IMR-90 (cell line): ENCODE measurements at regions not wholly inside any gene's neighbourhood (a gene's known extent, or its start where the extent isn't known, plus 50 kb on each side); places are given as distances from the start of the nearest gene placed in this dataset.

ENCODE experiments used
- ATAC-seq: fragments of 200-7000 bp; cut with Tn5 transposase; 2 replicates; pipeline ENCODE4 v1.9.1; 2020; ENCODE audit warnings: low read depth, mild to moderate bottlenecking, moderate library complexity
- BruUV-seq: library from RNA; stranded (reverse); fragments of 400-500 nt; replicated peaks from 2 replicates; lab custom pipeline; 2021; lab: Mats Ljungman, UMichigan
- CTCF ChIA-PET: fragments of 300-600 bp; formaldehyde crosslinking; extraction: SDS; loops from one replicate; lab custom pipeline; 2021; ENCODE audit warnings: antibody characterized with exemption; lab: Yijun Ruan, JAX
- POLR2A ChIA-PET: fragments of 300-600 bp; sonication (Branson Sonifier 250); formaldehyde crosslinking; loops from one replicate; lab custom pipeline; 2022; ENCODE audit warnings: antibody characterized with exemption; ENCODE audit not compliant: unreplicated experiment; lab: Charles Lee
- DNase-seq: peaks from one replicate; pipeline ENCODE4 v3.0.0; 2013
- H2AFZ ChIP-seq: replicated peaks from 2 replicates; pipeline ENCODE3; 2013; ENCODE audit warnings: low read length, mild to moderate bottlenecking; ENCODE audit not compliant: poor library complexity
- H2AK5ac ChIP-seq: 2 replicates; pipeline ENCODE4 v1.6.1; 2013; ENCODE audit warnings: low read depth, low read length, inconsistent platforms
- H2AK9ac ChIP-seq: replicated peaks from 2 replicates; pipeline ENCODE3; 2013; ENCODE audit warnings: mild to moderate bottlenecking, low read depth, low read length, moderate library complexity; ENCODE audit not compliant: poor library complexity
- H2BK120ac ChIP-seq: 2 replicates; pipeline ENCODE4 v1.6.1; 2013; ENCODE audit warnings: low read depth, low read length, inconsistent platforms
- H2BK15ac ChIP-seq: 3 replicates; pipeline ENCODE4 v1.6.1; 2013; ENCODE audit warnings: low read depth, low read length, inconsistent platforms
- H2BK20ac ChIP-seq: 2 replicates; pipeline ENCODE4 v1.6.1; 2013; ENCODE audit warnings: low read depth, mild to moderate bottlenecking, inconsistent platforms, low read length, moderate library complexity
- H2BK5ac ChIP-seq: 2 replicates; pipeline ENCODE4 v1.6.1; 2013; ENCODE audit warnings: mild to moderate bottlenecking, low read depth, low read length, inconsistent platforms; ENCODE audit not compliant: poor library complexity, severe bottlenecking
- H3K14ac ChIP-seq: replicated peaks from 2 replicates; pipeline ENCODE4 v1.6.1; 2013; ENCODE audit warnings: low read depth, low read length, inconsistent platforms
- H3K18ac ChIP-seq: 2 replicates; pipeline ENCODE4 v1.6.1; 2013; ENCODE audit warnings: low read depth, low read length, control low read depth
- H3K23ac ChIP-seq: 2 replicates; pipeline ENCODE4 v1.6.1; 2013; ENCODE audit warnings: low read depth, low read length, inconsistent platforms
- H3K27ac ChIP-seq: 2 replicates; pipeline ENCODE4 v1.5.1; 2013; ENCODE audit warnings: mild to moderate bottlenecking, control low read depth, low read length; ENCODE audit not compliant: insufficient read depth
- H3K27me3 ChIP-seq: 2 replicates; pipeline ENCODE4 v1.6.1; 2013; ENCODE audit warnings: low read length; ENCODE audit not compliant: control insufficient read depth, insufficient read depth
- H3K36me3 ChIP-seq: 2 replicates; pipeline ENCODE4 v1.6.1; 2013; ENCODE audit warnings: low read length, mixed read lengths; ENCODE audit not compliant: control insufficient read depth, insufficient read depth
- H3K4ac ChIP-seq: 2 replicates; pipeline ENCODE4 v1.6.1; 2013; ENCODE audit warnings: low read depth, low read length, inconsistent platforms
- H3K4me1 ChIP-seq: 2 replicates; pipeline ENCODE4 v1.6.1; 2013; ENCODE audit warnings: low read length, mixed read lengths; ENCODE audit not compliant: control insufficient read depth, insufficient read depth
- H3K4me2 ChIP-seq: 2 replicates; pipeline ENCODE4 v1.6.1; 2013; ENCODE audit warnings: low read depth, mild to moderate bottlenecking, control low read depth, low read length, moderate library complexity
- H3K4me3 ChIP-seq: 2 replicates; pipeline ENCODE4 v1.5.1; 2013; ENCODE audit warnings: low read depth, mild to moderate bottlenecking, control low read depth, low read length, moderate library complexity; ENCODE audit not compliant: insufficient read depth
- H3K56ac ChIP-seq: 2 replicates; pipeline ENCODE4 v1.6.1; 2013; ENCODE audit warnings: low read length, inconsistent platforms; ENCODE audit not compliant: insufficient read depth; ENCODE audit errors: extremely low read depth
- H3K79me1 ChIP-seq, 2 experiments: 2 replicates each; pipeline ENCODE4 v1.6.1; 2013; ENCODE audit warnings: low read length in 2 of 2, inconsistent platforms in 1 of 2, low read depth in 1 of 2
- H3K9ac ChIP-seq: 2 replicates; pipeline ENCODE4 v1.6.1; 2013; ENCODE audit warnings: low read depth, low read length, control low read depth
- H3K9me1 ChIP-seq: 2 replicates; pipeline ENCODE4 v1.6.1; 2013; ENCODE audit warnings: low read length, inconsistent platforms; ENCODE audit not compliant: insufficient read depth
- H3K9me3 ChIP-seq: 2 replicates; pipeline ENCODE4 v1.6.1; 2013; ENCODE audit warnings: low read length; ENCODE audit not compliant: control insufficient read depth, insufficient read depth
- H4K20me1 ChIP-seq: 2 replicates; pipeline ENCODE4 v1.6.1; 2013; ENCODE audit warnings: low read length, inconsistent platforms; ENCODE audit not compliant: insufficient read depth
- H4K5ac ChIP-seq: 2 replicates; pipeline ENCODE4 v1.6.1; 2013; ENCODE audit warnings: mild to moderate bottlenecking, low read depth, low read length, control low read depth
- H4K8ac ChIP-seq, 2 experiments: 2 replicates each; pipeline ENCODE4 v1.6.1; 2013; ENCODE audit warnings: low read depth in 2 of 2, low read length in 2 of 2, control low read depth in 1 of 2, inconsistent platforms in 1 of 2
- H4K91ac ChIP-seq: 2 replicates; pipeline ENCODE4 v1.6.1; 2013; ENCODE audit warnings: low read depth, low read length, inconsistent platforms; ENCODE audit not compliant: insufficient read depth
- BHLHE40 ChIP-seq: fragments of 150-350 bp; IDR thresholded peaks from 2 replicates; pipeline ENCODE4 v1.6.1; 2016; ENCODE audit warnings: mild to moderate bottlenecking, low read depth, low read length
- CEBPB ChIP-seq: IDR thresholded peaks from 2 replicates; pipeline ENCODE4 v1.6.1; 2012; ENCODE audit warnings: low read depth, low read length, improper control_type of control experiment
- CHD1 ChIP-seq: IDR thresholded peaks from 2 replicates; pipeline ENCODE4 v1.6.1; 2012; ENCODE audit warnings: low read depth, low read length, improper control_type of control experiment
- FOS ChIP-seq: fragments of 150-350 bp; IDR thresholded peaks from 2 replicates; pipeline ENCODE4 v1.6.1; 2016; ENCODE audit warnings: low read depth, low read length
- MAFK ChIP-seq: IDR thresholded peaks from 2 replicates; pipeline ENCODE4 v1.6.1; 2012; ENCODE audit warnings: low read depth, low read length, improper control_type of control experiment
- MAZ ChIP-seq: IDR thresholded peaks from 2 replicates; pipeline ENCODE4 v1.6.1; 2012; ENCODE audit warnings: low read depth, mild to moderate bottlenecking, low read length, improper control_type of control experiment, moderate library complexity, borderline replicate concordance
- MXI1 ChIP-seq: IDR thresholded peaks from 2 replicates; pipeline ENCODE4 v1.6.1; 2012; ENCODE audit warnings: low read depth, mild to moderate bottlenecking, low read length, moderate library complexity, borderline replicate concordance
- NFE2L2 ChIP-seq: fragments of 150-350 bp; IDR thresholded peaks from 2 replicates; pipeline ENCODE4 v1.6.1; 2016; ENCODE audit warnings: low read depth, mild to moderate bottlenecking, low read length
- POLR2A ChIP-seq: IDR thresholded peaks from 2 replicates; pipeline ENCODE4 v1.6.1; 2012; ENCODE audit warnings: mild to moderate bottlenecking, low read depth, low read length
- RAD21 ChIP-seq: IDR thresholded peaks from 2 replicates; pipeline ENCODE4 v1.6.1; 2012; ENCODE audit warnings: low read length, improper control_type of control experiment
- RCOR1 ChIP-seq: IDR thresholded peaks from 2 replicates; pipeline ENCODE4 v1.6.1; 2012; ENCODE audit warnings: mild to moderate bottlenecking, low read length, improper control_type of control experiment; ENCODE audit not compliant: insufficient replicate concordance
- RFX5 ChIP-seq: IDR thresholded peaks from 2 replicates; pipeline ENCODE4 v1.8.0; 2012; ENCODE audit warnings: low read depth, mild to moderate bottlenecking, low read length, moderate library complexity
- SMC3 ChIP-seq: fragments of 150-350 bp; IDR thresholded peaks from 2 replicates; pipeline ENCODE4 v1.6.1; 2016; ENCODE audit warnings: low read depth, mild to moderate bottlenecking, antibody characterized with exemption, low read length, moderate library complexity
- WGBS, 2 experiments: methylation state at CpG; one replicate each; pipeline versions ENCODE4 v1.1.5 to v1.1.7; 2013; ENCODE audit warnings: missing lambda C conversion rate in 2 of 2; ENCODE audit not compliant: insufficient read length in 1 of 2; ENCODE audit errors: extremely low coverage in 2 of 2; 5-methylcytosine and 5-hydroxymethylcytosine counted together
- dilution Hi-C: fragments of 300-500 bp; cut with HindIII; formaldehyde crosslinking; loops from one replicate; pipeline ENCODE4 v1.14.3; 2018; ENCODE audit warnings: low sequenced_read_pairs; ENCODE audit not compliant: unreplicated experiment
- in situ Hi-C: fragments of 300-500 bp; cut with MboI; formaldehyde crosslinking; loops from 3 replicates; pipeline ENCODE4 v1.14.3; 2019; ENCODE audit warnings: low sequenced_read_pairs, inconsistent platforms, mixed read lengths
- intact Hi-C: fragments of 100-400 bp; cut with micrococcal nuclease; formaldehyde crosslinking; loops from 2 replicates; pipeline ENCODE4 v1.10.0; 2022
- TF ChIP-seq, protein P1 (sequence below): fragments of 150-350 bp; IDR thresholded peaks from 2 replicates; pipeline ENCODE4 v1.6.1; 2016; ENCODE audit warnings: low read depth, mild to moderate bottlenecking, low read length, moderate library complexity, borderline replicate concordance
- TF ChIP-seq, protein P2 (sequence below): fragments of 150-350 bp; IDR thresholded peaks from 2 replicates; pipeline ENCODE4 v1.6.1; 2017; ENCODE audit warnings: mild to moderate bottlenecking, antibody characterized with exemption, low read length, low read depth
- TF ChIP-seq, protein P3 (sequence below): conservative IDR thresholded peaks from 2 replicates; pipeline ENCODE4 v1.5.1; 2012; ENCODE audit warnings: mild to moderate bottlenecking, low read depth, low read length, improper control_type of control experiment

DNA sequence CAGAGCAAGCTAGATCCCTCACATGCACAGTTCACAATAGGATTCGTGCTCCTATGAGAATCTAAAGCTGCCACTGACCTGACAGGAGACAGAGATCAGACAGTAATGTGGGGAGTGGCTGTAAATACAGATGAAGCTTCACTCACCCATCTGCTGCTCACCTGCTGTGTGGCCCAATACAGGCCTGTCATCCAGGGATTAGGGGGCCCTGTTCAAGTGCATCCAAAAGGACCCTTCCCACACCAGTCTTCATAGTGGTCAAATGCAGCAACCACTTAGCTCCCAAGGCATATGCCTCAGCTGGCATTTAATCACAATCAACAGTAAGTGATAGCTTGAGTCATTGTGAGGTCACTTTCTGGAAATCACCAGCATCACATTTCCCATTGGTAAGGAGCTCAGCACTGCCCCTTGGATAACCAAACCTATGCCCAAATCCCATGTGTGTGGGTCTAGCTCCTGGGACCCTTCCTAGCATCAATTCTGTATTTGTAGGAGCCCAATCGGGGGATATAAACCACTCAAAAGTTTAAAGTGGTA is 65.6 kb downstream of the OR4C45 start:
- Histone ChIP-seq H3K23ac (no peak overlapping the region), H4K91ac (no peak overlapping the region), H3K27ac (no peak overlapping the region), H2BK15ac (no peak overlapping the region), H2AFZ (no peak overlapping the region), H3K4me2 (no peak overlapping the region), H3K4me3 (no peak overlapping the region), H3K9ac (no peak overlapping the region), H4K20me1 (no peaks in the 10 kb centered on the region), H2BK20ac (no peak overlapping the region), H2BK120ac (no peak overlapping the region), H3K4me1 (no peaks in the 10 kb centered on the region), H2AK5ac (no peak overlapping the region), H3K56ac (no peak overlapping the region), H4K8ac (no peak overlapping the region), H2AK9ac (no peak overlapping the region), H3K14ac (no peak overlapping the region), H3K18ac (no peak overlapping the region), H3K4ac (no peak overlapping the region), H3K36me3 (no peaks in the 10 kb centered on the region), H2BK5ac (no peak overlapping the region), H3K27me3 (no peaks in the 10 kb centered on the region), H4K5ac (no peak overlapping the region), H3K79me1 (no peaks in the 10 kb centered on the region), H3K9me3 (peaks cover 14% of the 10 kb centered on the region), H3K9me1 (no peaks in the 10 kb centered on the region)
- TF ChIP-seq MAZ, result no peak
- TF ChIP-seq RCOR1, result no peak
- no peak for TF ChIP-seq BHLHE40
- TF ChIP-seq RAD21, result no peak
- TF ChIP-seq NFE2L2, result no peak
- TF ChIP-seq, protein P1, sequence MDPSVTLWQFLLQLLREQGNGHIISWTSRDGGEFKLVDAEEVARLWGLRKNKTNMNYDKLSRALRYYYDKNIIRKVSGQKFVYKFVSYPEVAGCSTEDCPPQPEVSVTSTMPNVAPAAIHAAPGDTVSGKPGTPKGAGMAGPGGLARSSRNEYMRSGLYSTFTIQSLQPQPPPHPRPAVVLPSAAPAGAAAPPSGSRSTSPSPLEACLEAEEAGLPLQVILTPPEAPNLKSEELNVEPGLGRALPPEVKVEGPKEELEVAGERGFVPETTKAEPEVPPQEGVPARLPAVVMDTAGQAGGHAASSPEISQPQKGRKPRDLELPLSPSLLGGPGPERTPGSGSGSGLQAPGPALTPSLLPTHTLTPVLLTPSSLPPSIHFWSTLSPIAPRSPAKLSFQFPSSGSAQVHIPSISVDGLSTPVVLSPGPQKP, result no peak
- no peak for TF ChIP-seq CHD1
- TF ChIP-seq RFX5, result no peak
- no peak for TF ChIP-seq POLR2A
- no peak for TF ChIP-seq CEBPB
- TF ChIP-seq, protein P2, sequence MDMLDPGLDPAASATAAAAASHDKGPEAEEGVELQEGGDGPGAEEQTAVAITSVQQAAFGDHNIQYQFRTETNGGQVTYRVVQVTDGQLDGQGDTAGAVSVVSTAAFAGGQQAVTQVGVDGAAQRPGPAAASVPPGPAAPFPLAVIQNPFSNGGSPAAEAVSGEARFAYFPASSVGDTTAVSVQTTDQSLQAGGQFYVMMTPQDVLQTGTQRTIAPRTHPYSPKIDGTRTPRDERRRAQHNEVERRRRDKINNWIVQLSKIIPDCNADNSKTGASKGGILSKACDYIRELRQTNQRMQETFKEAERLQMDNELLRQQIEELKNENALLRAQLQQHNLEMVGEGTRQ, result no peak
- TF ChIP-seq, protein P3, sequence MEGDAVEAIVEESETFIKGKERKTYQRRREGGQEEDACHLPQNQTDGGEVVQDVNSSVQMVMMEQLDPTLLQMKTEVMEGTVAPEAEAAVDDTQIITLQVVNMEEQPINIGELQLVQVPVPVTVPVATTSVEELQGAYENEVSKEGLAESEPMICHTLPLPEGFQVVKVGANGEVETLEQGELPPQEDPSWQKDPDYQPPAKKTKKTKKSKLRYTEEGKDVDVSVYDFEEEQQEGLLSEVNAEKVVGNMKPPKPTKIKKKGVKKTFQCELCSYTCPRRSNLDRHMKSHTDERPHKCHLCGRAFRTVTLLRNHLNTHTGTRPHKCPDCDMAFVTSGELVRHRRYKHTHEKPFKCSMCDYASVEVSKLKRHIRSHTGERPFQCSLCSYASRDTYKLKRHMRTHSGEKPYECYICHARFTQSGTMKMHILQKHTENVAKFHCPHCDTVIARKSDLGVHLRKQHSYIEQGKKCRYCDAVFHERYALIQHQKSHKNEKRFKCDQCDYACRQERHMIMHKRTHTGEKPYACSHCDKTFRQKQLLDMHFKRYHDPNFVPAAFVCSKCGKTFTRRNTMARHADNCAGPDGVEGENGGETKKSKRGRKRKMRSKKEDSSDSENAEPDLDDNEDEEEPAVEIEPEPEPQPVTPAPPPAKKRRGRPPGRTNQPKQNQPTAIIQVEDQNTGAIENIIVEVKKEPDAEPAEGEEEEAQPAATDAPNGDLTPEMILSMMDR, result no peak
- no peak for TF ChIP-seq MAFK
- no peak for TF ChIP-seq SMC3
- TF ChIP-seq FOS, result no peak
- TF ChIP-seq MXI1, result no peak
- ChIA-PET CTCF (no interaction called here), POLR2A (no interaction called here)
- intact Hi-C loops (no loop called here), dilution Hi-C loops (no loop called here), in situ Hi-C loops (no loop called here)
- no TSS peak for BruUV-seq
- ATAC-seq (no peak), DNase-seq (no peak)
- WGBS, 2 experiments, result no CpG with 5 or more reads among the region's 2 CpGs
